Activated CD8-positive, alpha-beta T cell treated with anti-CD3 and anti-CD28 coated beads for 36 hours (primary cell): ENCODE measurements at regions not wholly inside any gene's neighbourhood (a gene's known extent, or its start where the extent isn't known, plus 50 kb on each side); places are given as distances from the start of the nearest gene placed in this dataset.
"Not testable (repeated sequence)": the region's sequence is repeated elsewhere in the genome, so short reads cannot be mapped to it uniquely, and the experiment has no call there.

ENCODE experiments used
- ATAC-seq: fragments of 200-7000 bp; cut with Tn5 transposase; one replicate; pipeline ENCODE4 v1.10.0; 2021; ENCODE audit warnings: mild to moderate bottlenecking, moderate library complexity
- CTCF ChIA-PET: fragments of 350-600 bp; sonication (Branson Sonifier 250); formaldehyde crosslinking; loops from one replicate; lab custom pipeline; 2021; ENCODE audit warnings: antibody characterized with exemption; lab: Charles Lee
- POLR2A ChIA-PET: fragments of 350-600 bp; sonication (Branson Sonifier 250); formaldehyde crosslinking; loops from one replicate; lab custom pipeline; 2021; ENCODE audit warnings: antibody characterized with exemption; lab: Charles Lee
- DNase-seq: peaks from one replicate; pipeline ENCODE4 v3.0.0-alpha.2; 2020
- H3K27ac Mint-ChIP-seq: one replicate; pipeline ENCODE4 v1.8.0; 2021; ENCODE audit warnings: mild to moderate bottlenecking, mixed read lengths
- H3K27me3 Mint-ChIP-seq: one replicate; pipeline ENCODE4 v1.8.0; 2021; ENCODE audit warnings: mixed read lengths
- H3K36me3 Mint-ChIP-seq: one replicate; pipeline ENCODE4 v1.8.0; 2021; ENCODE audit warnings: low read depth, mixed read lengths
- H3K4me1 Mint-ChIP-seq: one replicate; pipeline ENCODE4 v1.8.0; 2021; ENCODE audit warnings: low read depth, mixed read lengths
- H3K4me3 Mint-ChIP-seq: one replicate; pipeline ENCODE4 v1.8.0; 2021; ENCODE audit warnings: mild to moderate bottlenecking, moderate library complexity, mixed read lengths
- H3K9me3 Mint-ChIP-seq: one replicate; pipeline ENCODE4 v1.8.0; 2021; ENCODE audit warnings: mixed read lengths
- intact Hi-C: fragments of 100-400 bp; cut with micrococcal nuclease; formaldehyde crosslinking; loops from one replicate; pipeline ENCODE4 v1.10.0; 2022
- TF ChIP-seq, protein P1 (sequence below): fragments of 200-600 bp; IDR thresholded peaks from one replicate; pipeline ENCODE4 v1.8.0; 2022; ENCODE audit warnings: antibody characterized with exemption, mild to moderate bottlenecking

DNA sequence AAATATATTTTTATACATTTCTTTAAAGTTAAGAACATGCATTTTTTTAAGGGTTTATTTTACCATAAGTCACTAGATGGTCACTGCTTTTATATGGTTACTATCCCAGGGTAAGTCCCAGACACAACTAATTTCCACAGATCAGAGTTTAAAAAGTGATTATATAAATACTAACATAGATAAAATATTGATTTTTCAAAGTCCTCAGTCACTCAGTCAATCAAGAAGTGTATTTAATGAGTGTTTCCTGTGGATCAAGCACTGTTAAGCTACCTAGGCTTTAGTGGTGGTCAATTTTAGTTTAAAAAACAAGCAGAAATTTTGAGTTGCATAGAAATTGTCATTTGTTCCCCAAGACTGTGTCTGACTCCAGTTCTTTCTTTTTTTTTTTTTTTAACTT is 399.5 kb upstream of the SYNCRIP start:
- no peak for DNase-seq
- Mint-ChIP-seq H3K27me3 (no peaks in the 10 kb centered on the region), H3K4me1 (no peaks in the 10 kb centered on the region), H3K27ac (no peak overlapping the region), H3K9me3 (peaks cover 4% of the 10 kb centered on the region), H3K4me3 (no peak overlapping the region), H3K36me3 (no peaks in the 10 kb centered on the region)
- intact Hi-C loops = no loop called here
- ATAC-seq = no peak
- ChIA-PET POLR2A (no interaction called here), CTCF (no interaction called here)
- TF ChIP-seq, protein P1, sequence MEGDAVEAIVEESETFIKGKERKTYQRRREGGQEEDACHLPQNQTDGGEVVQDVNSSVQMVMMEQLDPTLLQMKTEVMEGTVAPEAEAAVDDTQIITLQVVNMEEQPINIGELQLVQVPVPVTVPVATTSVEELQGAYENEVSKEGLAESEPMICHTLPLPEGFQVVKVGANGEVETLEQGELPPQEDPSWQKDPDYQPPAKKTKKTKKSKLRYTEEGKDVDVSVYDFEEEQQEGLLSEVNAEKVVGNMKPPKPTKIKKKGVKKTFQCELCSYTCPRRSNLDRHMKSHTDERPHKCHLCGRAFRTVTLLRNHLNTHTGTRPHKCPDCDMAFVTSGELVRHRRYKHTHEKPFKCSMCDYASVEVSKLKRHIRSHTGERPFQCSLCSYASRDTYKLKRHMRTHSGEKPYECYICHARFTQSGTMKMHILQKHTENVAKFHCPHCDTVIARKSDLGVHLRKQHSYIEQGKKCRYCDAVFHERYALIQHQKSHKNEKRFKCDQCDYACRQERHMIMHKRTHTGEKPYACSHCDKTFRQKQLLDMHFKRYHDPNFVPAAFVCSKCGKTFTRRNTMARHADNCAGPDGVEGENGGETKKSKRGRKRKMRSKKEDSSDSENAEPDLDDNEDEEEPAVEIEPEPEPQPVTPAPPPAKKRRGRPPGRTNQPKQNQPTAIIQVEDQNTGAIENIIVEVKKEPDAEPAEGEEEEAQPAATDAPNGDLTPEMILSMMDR = no peak

DNA sequence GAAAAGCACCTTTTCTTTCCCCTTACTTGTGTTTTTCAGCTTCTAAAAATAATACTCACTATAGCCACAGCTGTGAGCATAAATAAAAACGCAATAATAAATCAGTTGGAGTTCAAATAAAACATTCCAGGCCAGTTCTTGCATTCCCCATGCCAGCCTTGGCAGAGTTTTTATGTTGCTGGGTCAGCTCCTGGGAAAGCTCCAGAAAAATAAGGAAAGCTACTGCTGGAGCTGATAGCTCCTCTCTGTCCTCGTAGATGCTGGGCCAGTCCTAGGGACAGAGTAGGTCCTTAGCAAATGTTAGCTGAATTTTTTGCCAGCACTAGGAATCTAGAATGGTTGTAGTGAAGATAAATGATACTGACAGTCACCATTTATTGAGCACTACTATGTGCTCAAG is 389.0 kb upstream of the SYNCRIP start:
- CTCF ChIA-PET = no interaction called here

DNA sequence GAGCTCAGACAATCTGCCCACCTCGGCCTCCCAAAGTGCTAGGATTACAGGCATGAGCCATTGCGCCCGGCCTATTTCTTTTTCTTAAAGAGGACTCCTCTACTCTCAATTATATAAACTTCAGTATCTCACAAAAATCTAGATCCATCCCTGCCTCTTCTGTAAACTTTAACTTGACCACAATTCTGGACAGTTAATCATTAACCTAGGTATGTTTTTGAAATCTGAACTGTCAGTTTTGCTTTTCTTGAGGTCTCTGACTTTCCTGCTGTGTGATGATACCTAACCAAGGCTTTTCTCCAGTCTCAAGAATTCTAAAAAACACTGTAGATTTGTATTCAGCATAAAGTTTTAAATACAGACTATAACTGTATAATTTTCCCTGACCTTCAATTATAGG is 388.2 kb upstream of the SYNCRIP start:
- Mint-ChIP-seq H3K9me3 (no peaks in the 10 kb centered on the region), H3K36me3 (no peaks in the 10 kb centered on the region), H3K4me3 (no peak overlapping the region), H3K27me3 (no peaks in the 10 kb centered on the region), H3K27ac (no peak overlapping the region), H3K4me1 (no peaks in the 10 kb centered on the region)
- ATAC-seq (no peak), DNase-seq (no peak)
- ChIA-PET POLR2A (no interaction called here), CTCF (no interaction called here)
- TF ChIP-seq, protein P1 = no peak
- intact Hi-C loops = no loop called here

More for the DNA sequence above, 389.0 kb upstream of the SYNCRIP start:
- Mint-ChIP-seq H3K9me3 (no peaks in the 10 kb centered on the region), H3K27ac (no peak overlapping the region), H3K27me3 (no peaks in the 10 kb centered on the region), H3K4me3 (no peak overlapping the region), H3K4me1 (no peaks in the 10 kb centered on the region), H3K36me3 (no peaks in the 10 kb centered on the region)
- ATAC-seq (no peak), DNase-seq (no peak)
- POLR2A ChIA-PET = no interaction called here
- TF ChIP-seq, protein P1 = no peak
- intact Hi-C loops = no loop called here

DNA sequence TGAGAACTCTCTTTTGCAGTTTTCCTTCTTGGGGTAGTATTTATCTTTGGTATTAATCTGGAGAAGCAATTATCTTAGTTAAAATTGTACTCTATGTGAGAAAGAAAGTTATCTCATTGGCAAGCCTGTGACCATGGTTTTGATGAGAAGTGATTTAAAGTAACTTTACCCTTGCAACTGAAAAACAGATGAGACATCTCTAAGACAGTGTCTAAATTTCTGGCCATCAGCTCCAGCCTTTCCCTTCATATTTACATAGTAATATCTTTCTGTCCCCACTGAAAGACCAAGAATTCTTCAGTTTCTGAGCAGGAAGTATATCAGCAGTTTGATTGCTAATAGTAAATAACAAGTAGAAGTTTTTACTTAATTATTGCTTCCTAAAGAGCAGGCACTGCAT is 386.1 kb upstream of the SYNCRIP start:
- ChIA-PET CTCF (no interaction called here), POLR2A (no interaction called here)
- Mint-ChIP-seq H3K36me3 (no peaks in the 10 kb centered on the region), H3K4me3 (no peak overlapping the region), H3K27ac (no peak overlapping the region), H3K4me1 (no peaks in the 10 kb centered on the region), H3K9me3 (no peaks in the 10 kb centered on the region), H3K27me3 (no peaks in the 10 kb centered on the region)
- TF ChIP-seq, protein P1 = no peak
- intact Hi-C loops = no loop called here
- ATAC-seq (no peak), DNase-seq (no peak)

DNA sequence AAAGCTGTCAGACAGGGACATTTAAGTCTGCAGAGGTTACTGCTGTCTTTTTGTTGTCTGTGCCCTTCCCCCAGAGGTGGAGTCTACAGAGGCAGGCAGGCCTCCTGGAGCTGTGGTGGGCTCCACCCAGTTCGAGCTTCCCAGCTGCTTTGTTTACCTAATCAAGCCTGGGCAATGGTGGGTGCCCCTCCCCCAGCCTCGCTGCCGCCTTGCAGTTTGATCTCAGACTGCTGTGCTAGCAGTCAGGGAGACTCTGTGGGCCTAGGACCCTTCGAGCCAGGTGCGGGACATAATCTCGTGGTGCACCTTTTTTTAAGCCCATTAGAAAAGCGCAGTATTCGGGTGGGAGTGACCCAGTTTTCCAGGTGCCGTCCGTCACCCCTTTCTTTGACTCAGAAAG is 384.2 kb upstream of the SYNCRIP start:
- CTCF ChIA-PET, POLR2A ChIA-PET: not testable (repeated sequence)

DNA sequence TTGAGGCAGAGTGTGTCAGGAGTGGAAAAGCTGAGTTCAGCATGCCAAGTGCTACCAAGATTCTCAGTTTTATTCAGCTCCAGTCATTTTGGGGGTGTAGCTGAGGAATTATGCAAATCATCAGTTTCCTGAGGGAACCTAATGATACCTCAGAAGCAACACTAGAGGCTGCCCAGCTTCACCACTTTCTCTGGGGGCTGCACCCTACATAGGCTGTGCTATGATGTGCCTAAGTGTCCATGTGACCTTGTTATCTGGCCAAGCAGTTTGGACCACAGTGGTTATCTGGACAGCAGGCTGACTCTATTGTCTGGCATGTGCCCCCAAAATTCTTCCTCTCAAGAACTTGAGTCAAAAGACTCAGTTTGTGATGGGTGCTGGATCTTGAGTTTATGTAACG is 374.6 kb upstream of the SYNCRIP start:
- Mint-ChIP-seq H3K27ac (no peak overlapping the region), H3K9me3 (no peaks in the 10 kb centered on the region), H3K4me3 (no peak overlapping the region), H3K36me3 (no peaks in the 10 kb centered on the region), H3K27me3 (no peaks in the 10 kb centered on the region), H3K4me1 (no peaks in the 10 kb centered on the region)
- POLR2A ChIA-PET = no interaction called here
- ATAC-seq (no peak), DNase-seq (no peak)
- CTCF ChIA-PET = no interaction called here
- intact Hi-C loops = no loop called here
- TF ChIP-seq, protein P1 = no peak

More for the DNA sequence above, 384.2 kb upstream of the SYNCRIP start:
- H3K36me3 Mint-ChIP-seq, DNase-seq, H3K9me3 Mint-ChIP-seq, H3K4me1 Mint-ChIP-seq, intact Hi-C loops, H3K4me3 Mint-ChIP-seq, H3K27ac Mint-ChIP-seq, H3K27me3 Mint-ChIP-seq, ATAC-seq: not testable (repeated sequence)
